H1 (cell line): ENCODE measurements at regions not wholly inside any gene's neighbourhood (a gene's known extent, or its start where the extent isn't known, plus 50 kb on each side); places are given as distances from the start of the nearest gene placed in this dataset.

Experiments used
- CTCF ChIA-PET: fragments of 300-600 bp; sonication (Branson Sonifier 250); formaldehyde crosslinking; loops from one replicate; lab custom pipeline; 2021; ENCODE audit not compliant: partially characterized antibody; lab: Charles Lee
- POLR2A ChIA-PET: fragments of 300-600 bp; sonication (Branson Sonifier 250); formaldehyde crosslinking; loops from one replicate; lab custom pipeline; 2021; ENCODE audit warnings: inconsistent platforms; ENCODE audit not compliant: partially characterized antibody; lab: Charles Lee
- DNase-seq, 2 experiments: peaks; one replicate each; pipeline versions ENCODE4 v3.0.0 to v3.0.0-alpha.2; 2010 to 2022; ENCODE audit warnings: low spot score in 2 of 2, low read depth in 1 of 2, mixed read lengths in 1 of 2
- FAIRE-seq: peaks from 2 replicates; lab custom pipeline; 2011; peaks lifted over from hg19 to GRCh38; lab: Jason Lieb, UNC
- H2AFZ ChIP-seq: 2 replicates; pipeline ENCODE4 v1.8.1; 2012; ENCODE audit warnings: low read length, inconsistent platforms
- H2AK5ac ChIP-seq: 2 replicates; pipeline ENCODE4 v1.6.1; 2013; ENCODE audit warnings: low read depth, low read length
- H2BK120ac ChIP-seq: replicated peaks from 2 replicates; pipeline ENCODE3; 2013; ENCODE audit warnings: low read depth, low read length, inconsistent platforms
- H2BK12ac ChIP-seq: 2 replicates; pipeline ENCODE4 v1.6.1; 2013; ENCODE audit warnings: low read depth, low read length
- H2BK15ac ChIP-seq: 2 replicates; pipeline ENCODE4 v1.6.1; 2013; ENCODE audit warnings: low read length
- H2BK20ac ChIP-seq: 2 replicates; pipeline ENCODE4 v1.6.1; 2013; ENCODE audit warnings: low read length
- H2BK5ac ChIP-seq: 2 replicates; pipeline ENCODE4 v1.6.1; 2013; ENCODE audit warnings: low read depth, low read length
- H3K14ac ChIP-seq: 2 replicates; pipeline ENCODE4 v1.6.1; 2013; ENCODE audit warnings: inconsistent platforms; ENCODE audit not compliant: insufficient read length
- H3K18ac ChIP-seq: 2 replicates; pipeline ENCODE4 v1.6.1; 2013; ENCODE audit warnings: low read length; ENCODE audit errors: extremely low read depth
- H3K23ac ChIP-seq: 2 replicates; pipeline ENCODE4 v1.6.1; 2013; ENCODE audit warnings: inconsistent platforms; ENCODE audit not compliant: insufficient read length
- H3K23me2 ChIP-seq: 2 replicates; pipeline ENCODE4 v1.6.1; 2013; ENCODE audit warnings: low read depth, low read length
- H3K27ac ChIP-seq: 2 replicates; pipeline ENCODE4 v1.6.1; 2011; ENCODE audit warnings: low read depth, low read length, inconsistent platforms
- H3K27me3 ChIP-seq, 4 experiments: replicated peaks in 1 of 4; 1 replicate in 1 of 4; 2 replicates in 3 of 4; pipeline versions ENCODE4 v1.6.1 to v1.8.1; 2011 to 2013; ENCODE audit warnings: low read length in 3 of 4, mild to moderate bottlenecking in 3 of 4, inconsistent platforms in 2 of 4, mixed read lengths in 2 of 4, moderate library complexity in 1 of 4; ENCODE audit not compliant: control insufficient read depth in 3 of 4, insufficient read depth in 3 of 4; ENCODE audit errors: extremely low read depth in 1 of 4
- H3K36me3 ChIP-seq, 4 experiments: 2 replicates each; pipeline versions ENCODE4 v1.6.1 to v1.8.1; 2011 to 2013; ENCODE audit warnings: mild to moderate bottlenecking in 4 of 4, low read length in 3 of 4, moderate library complexity in 2 of 4, control low read depth in 1 of 4, inconsistent platforms in 1 of 4; ENCODE audit not compliant: insufficient read depth in 4 of 4, control insufficient read depth in 2 of 4
- H3K4ac ChIP-seq: replicated peaks from 2 replicates; pipeline ENCODE3; 2013; ENCODE audit warnings: low read length, low read depth, mixed read lengths, inconsistent platforms; ENCODE audit not compliant: insufficient read length
- H3K4me1 ChIP-seq, 4 experiments: replicated peaks in 1 of 4; 1 replicate in 1 of 4; 2 replicates in 3 of 4; pipeline versions ENCODE4 v1.6.1 to v1.8.1; 2011 to 2013; ENCODE audit warnings: low read length in 3 of 4, inconsistent platforms in 2 of 4, mixed read lengths in 1 of 4; ENCODE audit not compliant: insufficient read depth in 4 of 4, control insufficient read depth in 3 of 4
- H3K4me2 ChIP-seq, 2 experiments: 2 replicates each; pipeline versions ENCODE4 v1.6.1 to v1.8.1; 2011 to 2013; ENCODE audit warnings: low read depth in 2 of 2, low read length in 2 of 2, control low read depth in 1 of 2, inconsistent platforms in 1 of 2, mild to moderate bottlenecking in 1 of 2; ENCODE audit not compliant: insufficient read depth in 1 of 2
- H3K4me3 ChIP-seq, 4 experiments: fragments of 200-600, 300-600 bp in 1 of 4; sonication (generic), shearing (Covaris generic), sonication (Bioruptor Twin) in 1 of 4; 2 replicates each; pipeline versions ENCODE4 v1.5.1 to v1.8.1; 2011 to 2016; ENCODE audit warnings: low read length in 4 of 4, low read depth in 3 of 4, control low read depth in 2 of 4, inconsistent platforms in 2 of 4, mild to moderate bottlenecking in 2 of 4, mixed read lengths in 1 of 4, moderate library complexity in 1 of 4; ENCODE audit not compliant: insufficient read depth in 2 of 4; ENCODE audit errors: extremely low read depth in 1 of 4
- H3K56ac ChIP-seq: replicated peaks from 2 replicates; pipeline ENCODE3; 2013; ENCODE audit warnings: low read depth, mild to moderate bottlenecking, mixed read lengths, low read length, inconsistent platforms; ENCODE audit not compliant: insufficient read length
- H3K79me1 ChIP-seq: 2 replicates; pipeline ENCODE4 v1.6.1; 2013; ENCODE audit warnings: low read depth, low read length, control low read depth
- H3K79me2 ChIP-seq, 2 experiments: 2 replicates each; pipeline versions ENCODE4 v1.6.1 to v1.8.1; 2012 to 2013; ENCODE audit warnings: low read length in 2 of 2, mild to moderate bottlenecking in 2 of 2, inconsistent platforms in 1 of 2; ENCODE audit not compliant: insufficient read depth in 2 of 2, control insufficient read depth in 1 of 2
- H3K9ac ChIP-seq, 4 experiments: replicated peaks in 1 of 4; 1 replicate in 1 of 4; 2 replicates in 3 of 4; pipeline versions ENCODE4 v1.6.1 to v1.8.1; 2011 to 2013; ENCODE audit warnings: low read depth in 3 of 4, low read length in 3 of 4, control low read depth in 2 of 4, mild to moderate bottlenecking in 2 of 4, moderate library complexity in 2 of 4, inconsistent platforms in 1 of 4; ENCODE audit errors: extremely low read depth in 1 of 4
- H3K9me3 ChIP-seq, 2 experiments: 2 replicates each; pipeline versions ENCODE4 v1.6.1 to v1.8.1; 2012 to 2013; ENCODE audit warnings: mild to moderate bottlenecking in 2 of 2, moderate library complexity in 2 of 2, control low read depth in 1 of 2, inconsistent platforms in 1 of 2, low read depth in 1 of 2, low read length in 1 of 2, mixed read lengths in 1 of 2; ENCODE audit not compliant: insufficient read depth in 2 of 2
- H4K20me1 ChIP-seq, 2 experiments: replicated peaks in 1 of 2; 2 replicates each; pipeline versions ENCODE3 to v1.8.1; 2011 to 2013; ENCODE audit warnings: inconsistent platforms in 2 of 2, low read length in 2 of 2, mild to moderate bottlenecking in 1 of 2; ENCODE audit not compliant: insufficient read depth in 2 of 2, control insufficient read depth in 1 of 2
- H4K5ac ChIP-seq: 2 replicates; pipeline ENCODE4 v1.6.1; 2013; ENCODE audit warnings: low read length, low read depth, mixed read lengths, inconsistent platforms; ENCODE audit not compliant: insufficient read length
- H4K8ac ChIP-seq: 2 replicates; pipeline ENCODE4 v1.8.0; 2013; ENCODE audit warnings: mild to moderate bottlenecking, moderate library complexity, low read length, inconsistent platforms; ENCODE audit not compliant: insufficient read depth; ENCODE audit errors: extremely low read depth
- H4K91ac ChIP-seq: replicated peaks from 2 replicates; pipeline ENCODE3; 2013; ENCODE audit warnings: low read length, mixed read lengths, inconsistent platforms; ENCODE audit not compliant: insufficient read length
- EP300 ChIP-seq, 2 experiments: IDR thresholded peaks; 1 replicate in 1 of 2; 2 replicates in 1 of 2; pipeline ENCODE4 v1.6.1; 2011 to 2012; ENCODE audit warnings: low read depth in 2 of 2, low read length in 2 of 2, mild to moderate bottlenecking in 2 of 2, borderline replicate concordance in 1 of 2, inconsistent platforms in 1 of 2, moderate library complexity in 1 of 2
- GTF2F1 ChIP-seq: IDR thresholded peaks from 2 replicates; pipeline ENCODE4 v1.6.1; 2012; ENCODE audit warnings: low read depth, low read length, improper control_type of control experiment, borderline replicate concordance
- HDAC2 ChIP-seq, 2 experiments: fragments of 300-600 bp in 1 of 2; sonication (generic) in 1 of 2; IDR thresholded peaks; 2 replicates each; pipeline ENCODE4 v1.6.1; 2011 to 2012; ENCODE audit warnings: low read depth in 2 of 2, low read length in 2 of 2, mild to moderate bottlenecking in 2 of 2, moderate library complexity in 2 of 2, borderline replicate concordance in 1 of 2, inconsistent platforms in 1 of 2
- JUN ChIP-seq: IDR thresholded peaks from 2 replicates; pipeline ENCODE4 v1.6.1; 2011; ENCODE audit warnings: low read depth, mild to moderate bottlenecking, improper control_type of control experiment, low read length
- SIN3A ChIP-seq, 2 experiments: IDR thresholded peaks in 1 of 2; conservative IDR thresholded peaks in 1 of 2; 2 replicates each; pipeline ENCODE4 v1.6.1; 2011 to 2012; ENCODE audit warnings: low read length in 2 of 2, improper control_type of control experiment in 1 of 2, low read depth in 1 of 2, mild to moderate bottlenecking in 1 of 2
- SP4 ChIP-seq: IDR thresholded peaks from 2 replicates; pipeline ENCODE4 v1.6.1; 2012; ENCODE audit warnings: low read length, inconsistent platforms
- SUZ12 ChIP-seq: fragments of 200-600 bp; sonication (generic); IDR thresholded peaks from 2 replicates; pipeline ENCODE4 v1.6.1; 2012; ENCODE audit warnings: mild to moderate bottlenecking, inconsistent platforms, low read length, moderate library complexity, mixed read lengths
- WGBS, 2 experiments: shearing (Covaris generic) in 1 of 2; methylation state at CpG; one replicate each; pipeline versions ENCODE4 v1.1.6 to v1.1.7; 2013 to 2015; ENCODE audit warnings: low lambda C conversion rate in 2 of 2, mixed read lengths in 2 of 2, inconsistent platforms in 1 of 2, low coverage in 1 of 2, missing lambda C conversion rate in 1 of 2; ENCODE audit not compliant: insufficient replicate concordance in 2 of 2, insufficient coverage in 1 of 2, insufficient read length in 1 of 2; ENCODE audit errors: extremely low coverage in 1 of 2, missing lambda C conversion rate in 1 of 2; 5-methylcytosine and 5-hydroxymethylcytosine counted together
- TF ChIP-seq, protein P1 (sequence below): IDR thresholded peaks from 2 replicates; pipeline ENCODE4 v1.6.1; 2012; ENCODE audit warnings: inconsistent platforms

DNA sequence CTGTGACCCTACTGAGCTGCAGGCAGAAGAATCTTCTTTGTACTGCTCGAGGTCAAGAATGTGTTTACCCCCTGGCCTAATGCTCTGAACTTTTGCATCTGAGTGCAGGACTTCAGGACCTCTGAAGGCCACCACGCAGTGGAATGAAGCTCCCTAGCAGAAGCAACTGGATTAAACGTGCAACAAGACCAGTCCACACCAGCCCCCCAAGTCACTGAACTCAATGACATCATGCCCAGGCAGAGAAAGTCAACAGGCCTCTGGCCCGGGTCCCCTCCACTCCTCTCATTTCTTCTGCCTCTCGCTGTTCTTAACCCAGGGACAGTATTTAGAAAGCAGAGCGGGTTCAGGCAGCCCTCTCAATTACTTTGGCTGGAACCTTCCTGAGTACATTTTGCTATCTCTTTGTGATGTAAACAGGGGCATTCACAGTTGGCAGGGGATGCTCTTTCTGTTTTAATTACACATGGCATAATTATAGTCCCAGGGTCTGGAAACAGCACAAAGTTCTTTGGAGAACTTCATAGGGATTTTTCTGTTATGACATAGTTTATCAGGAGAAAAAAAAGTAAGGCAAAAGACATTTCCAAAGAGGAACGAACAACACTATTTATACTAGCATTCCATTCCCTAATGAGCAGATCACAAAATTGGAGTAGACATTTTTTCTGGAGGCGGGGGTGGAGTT is 108.2 kb upstream of the SPATA31D4 start:
- Histone ChIP-seq H4K5ac (no peak overlapping the region), H2AFZ (peak overlapping the region; percentile 72; the same call in 1 of the 2 replicates), H3K36me3 (no peaks in the 10 kb centered on the region), H2BK12ac (no peak overlapping the region), H3K4me3 (no peak overlapping the region; a peak in 1 of 8 replicates), H4K20me1 (no peaks in the 10 kb centered on the region), H3K56ac (no peak overlapping the region), H3K9me3 (no peaks in the 10 kb centered on the region), H2BK120ac (peak overlapping the region; percentile 45), H3K9ac (no peak overlapping the region), H2BK5ac (no peak overlapping the region), H3K4ac (no peak overlapping the region), H3K79me1 (no peaks in the 10 kb centered on the region), H3K79me2 (no peaks in the 10 kb centered on the region), H2BK15ac (0 out of 2 replicates have a peak overlapping the region, but pooled peaks have one; percentile 50), H4K91ac (no peak overlapping the region), H3K18ac (no peak overlapping the region), H2AK5ac (no peak overlapping the region), H4K8ac (no peak overlapping the region), H3K14ac (no peak overlapping the region), H3K4me2 (peak overlapping the region; percentile 32 to 55), H2BK20ac (0 out of 2 replicates have a peak overlapping the region, but pooled peaks have one; percentile 34), H3K27me3 (peaks cover 0 to 3% (median 0%) of the 10 kb centered on the region in 4 experiments; a peak in 2 of 7 replicates), H3K23ac (no peak overlapping the region), H3K23me2 (no peaks in the 10 kb centered on the region), H3K4me1 (peaks cover 5 to 18% (median 14%) of the 10 kb centered on the region in 4 experiments), H3K27ac (no peak overlapping the region)
- FAIRE-seq (no peak), DNase-seq (no peak)
- WGBS, 2 experiments, result 35% methylated on average over 8 of the region's 8 CpGs; no CpG with 5 or more reads in 1 of the 2 experiments
- ChIA-PET POLR2A (no interaction called here), CTCF (interaction anchor here (0.6 to 1.1 kb wide), 2 partner anchors 21 to 152 kb away, joined by 3 read pairs; no protein-coding TSS in a partner anchor)
- TF ChIP-seq JUN, result no peak
- no peak for TF ChIP-seq GTF2F1
- no peak for TF ChIP-seq EP300 (IDR thresholded peaks at IDR 0.05; ENCODE audit: borderline replicate concordance in 1 of 2, low read depth in 2 of 2, low read length in 2 of 2)
- no peak for TF ChIP-seq HDAC2 (IDR thresholded peaks at IDR 0.05; ENCODE audit: borderline replicate concordance in 1 of 2, low read depth in 2 of 2, low read length in 2 of 2)
- no peak for TF ChIP-seq SP4
- no peak for TF ChIP-seq SIN3A (conservative IDR thresholded peaks at IDR 0.05 in 1 of 2, IDR thresholded peaks at IDR 0.05 in 1 of 2; ENCODE audit: low read depth in 1 of 2, low read length in 2 of 2)
- TF ChIP-seq SUZ12, result no peak
- TF ChIP-seq, protein P1, sequence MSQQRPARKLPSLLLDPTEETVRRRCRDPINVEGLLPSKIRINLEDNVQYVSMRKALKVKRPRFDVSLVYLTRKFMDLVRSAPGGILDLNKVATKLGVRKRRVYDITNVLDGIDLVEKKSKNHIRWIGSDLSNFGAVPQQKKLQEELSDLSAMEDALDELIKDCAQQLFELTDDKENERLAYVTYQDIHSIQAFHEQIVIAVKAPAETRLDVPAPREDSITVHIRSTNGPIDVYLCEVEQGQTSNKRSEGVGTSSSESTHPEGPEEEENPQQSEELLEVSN, result no peak
